NCI-H446 (cell line): ENCODE measurements at regions not wholly inside any gene's neighbourhood (a gene's known extent, or its start where the extent isn't known, plus 50 kb on each side); places are given as distances from the start of the nearest gene placed in this dataset.
A peak's percentile ranks its signal among the peaks of the same experiment; 100 is the strongest.
"Not testable (repeated sequence)": the region's sequence is repeated elsewhere in the genome, so short reads cannot be mapped to it uniquely, and the experiment has no call there.

Experiments
- DNase-seq, 2 experiments: peaks; one replicate each; lab custom pipeline; 2025; lab: John Stamatoyannopoulos, UW

- not testable (repeated sequence) for DNase-seq
Measured at GRCh38 chr17:30686538-30687479, 137.7 kb downstream of the CRLF3 start.

DNA sequence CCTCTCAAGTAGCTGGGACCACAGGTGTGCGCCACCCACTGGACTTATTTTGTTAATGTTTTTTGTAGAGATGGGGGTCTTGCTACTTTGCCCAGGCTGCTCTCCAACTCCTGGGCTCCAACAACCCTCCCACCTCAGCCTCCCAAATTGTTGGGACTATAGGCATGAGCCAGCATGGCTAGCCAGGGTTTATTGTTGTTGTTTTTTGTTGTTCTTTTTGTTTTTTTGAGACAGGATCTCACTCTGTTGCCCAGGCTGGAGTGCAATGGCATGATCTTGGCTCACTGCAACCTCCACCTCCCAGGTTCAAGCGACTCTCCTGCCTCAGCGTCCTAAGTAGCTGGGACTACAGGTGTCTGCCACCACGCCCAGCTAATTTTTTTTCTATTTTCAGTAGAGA is 142.2 kb downstream of the CRLF3 start:
- DNase-seq: not testable (repeated sequence)

GRCh38 chr17:30680681-30681080 is 143.8 kb downstream of the CRLF3 start:
- not testable (repeated sequence) for DNase-seq

DNA sequence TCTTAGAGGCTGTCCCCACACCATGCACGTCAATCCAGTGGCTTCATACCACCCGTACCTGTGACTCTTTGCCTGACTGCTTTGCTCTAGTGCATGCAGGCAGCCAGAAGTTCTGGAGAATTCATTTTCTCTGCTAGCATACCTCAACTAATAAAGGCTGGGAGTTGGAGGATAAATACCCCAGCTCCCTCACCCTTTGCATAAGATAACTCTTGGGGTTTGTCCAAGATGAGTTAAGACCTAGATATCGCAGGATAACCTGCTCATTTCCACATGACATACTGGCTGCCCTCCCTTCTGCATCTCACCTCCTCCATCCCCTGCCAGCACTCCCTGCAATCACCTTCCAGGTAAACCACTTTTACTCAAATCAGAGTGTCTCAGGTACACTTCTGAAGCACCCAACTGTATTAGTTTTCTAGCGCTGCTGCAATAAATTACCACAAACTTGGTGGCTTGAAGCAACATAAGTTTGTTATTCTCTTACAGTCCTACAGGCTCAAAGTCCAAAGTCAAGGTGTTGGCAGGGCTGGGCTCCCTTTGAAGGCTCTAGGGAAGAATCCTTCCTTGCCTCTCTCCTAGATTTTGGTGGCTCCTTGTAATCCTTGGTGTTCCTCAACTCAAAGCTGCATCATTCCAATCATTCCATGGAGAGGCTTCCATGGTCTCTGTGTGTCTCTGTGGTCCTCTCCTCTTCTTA is 146.8 kb downstream of the CRLF3 start:
- DNase-seq: no peak

DNA sequence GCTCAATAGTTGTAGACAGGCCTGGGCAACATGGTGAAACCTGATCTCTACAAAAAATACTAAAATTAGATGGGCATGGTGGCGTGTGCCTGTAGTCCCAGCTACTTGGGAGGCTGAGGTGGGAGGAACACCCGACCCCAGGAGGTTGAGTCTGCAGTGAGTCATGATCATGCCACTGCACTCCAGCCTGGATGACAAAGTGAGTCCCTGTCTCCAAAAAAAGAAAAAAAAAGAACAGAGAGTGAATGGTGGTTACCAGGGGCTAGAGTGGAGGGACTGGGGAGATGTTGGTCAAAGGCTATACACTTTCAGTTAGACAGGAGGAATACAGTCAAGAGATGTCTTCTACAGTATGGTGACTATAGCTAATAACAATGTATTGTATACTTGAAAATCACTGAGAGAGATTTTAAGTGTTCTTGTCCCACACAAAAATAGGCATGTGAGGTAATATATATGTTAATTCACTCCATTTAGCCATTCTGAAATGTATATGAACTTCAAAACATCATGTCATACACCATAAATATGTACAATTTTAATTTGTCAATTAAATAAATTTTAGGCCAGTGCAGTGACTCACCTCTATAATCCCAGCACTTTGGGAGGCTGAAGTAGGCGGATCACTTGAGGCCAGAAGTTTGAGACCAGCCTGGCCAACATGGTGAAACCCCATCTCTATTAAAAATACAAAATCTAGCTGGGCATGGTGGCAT is 148.6 kb downstream of the CRLF3 start:
- DNase-seq: not testable (repeated sequence)

GRCh38 chr17:30669217-30669649 is 155.3 kb downstream of the CRLF3 start:
- not testable (repeated sequence) for DNase-seq

DNA sequence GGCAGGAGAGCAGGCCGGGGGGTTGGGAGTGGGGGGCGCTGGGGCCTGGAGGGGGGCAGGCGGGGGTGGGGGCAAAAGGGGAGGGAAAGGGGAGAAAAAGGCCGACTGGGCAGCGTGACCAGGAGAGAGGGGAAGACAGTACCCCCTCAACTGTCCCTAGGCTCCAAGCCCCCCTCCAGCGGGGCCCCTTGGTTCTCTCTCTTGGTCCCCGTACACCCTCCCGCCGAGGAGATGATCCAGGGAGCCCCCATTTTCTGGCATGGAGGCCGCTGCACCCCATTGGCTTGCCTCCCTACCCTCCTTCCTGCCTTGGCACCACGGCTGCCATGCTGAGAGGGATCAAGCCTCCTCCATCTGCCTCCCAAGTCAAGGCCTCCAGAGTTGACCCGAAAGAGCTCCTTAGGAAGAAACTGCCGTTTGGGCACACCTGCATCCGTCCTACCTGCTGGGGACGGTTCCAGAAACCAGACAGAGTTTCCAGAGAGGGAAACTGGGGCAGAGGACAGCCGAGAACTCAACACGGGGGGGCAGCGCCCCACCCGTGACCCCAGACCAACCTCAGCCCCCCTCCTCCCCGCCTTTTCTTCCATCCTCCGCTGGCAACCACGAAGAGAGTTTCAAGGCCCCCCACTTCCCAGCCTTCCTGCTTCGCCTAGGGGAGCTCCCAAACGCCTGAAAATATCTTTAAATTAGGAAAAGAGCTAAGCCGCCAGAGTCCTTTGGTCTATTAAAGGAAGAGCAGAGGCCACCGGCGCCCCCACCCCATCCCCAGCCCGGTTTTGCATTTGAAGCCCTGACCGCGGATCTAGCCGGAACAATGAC is 155.9 kb downstream of the CRLF3 start:
- not testable (repeated sequence) for DNase-seq

DNA sequence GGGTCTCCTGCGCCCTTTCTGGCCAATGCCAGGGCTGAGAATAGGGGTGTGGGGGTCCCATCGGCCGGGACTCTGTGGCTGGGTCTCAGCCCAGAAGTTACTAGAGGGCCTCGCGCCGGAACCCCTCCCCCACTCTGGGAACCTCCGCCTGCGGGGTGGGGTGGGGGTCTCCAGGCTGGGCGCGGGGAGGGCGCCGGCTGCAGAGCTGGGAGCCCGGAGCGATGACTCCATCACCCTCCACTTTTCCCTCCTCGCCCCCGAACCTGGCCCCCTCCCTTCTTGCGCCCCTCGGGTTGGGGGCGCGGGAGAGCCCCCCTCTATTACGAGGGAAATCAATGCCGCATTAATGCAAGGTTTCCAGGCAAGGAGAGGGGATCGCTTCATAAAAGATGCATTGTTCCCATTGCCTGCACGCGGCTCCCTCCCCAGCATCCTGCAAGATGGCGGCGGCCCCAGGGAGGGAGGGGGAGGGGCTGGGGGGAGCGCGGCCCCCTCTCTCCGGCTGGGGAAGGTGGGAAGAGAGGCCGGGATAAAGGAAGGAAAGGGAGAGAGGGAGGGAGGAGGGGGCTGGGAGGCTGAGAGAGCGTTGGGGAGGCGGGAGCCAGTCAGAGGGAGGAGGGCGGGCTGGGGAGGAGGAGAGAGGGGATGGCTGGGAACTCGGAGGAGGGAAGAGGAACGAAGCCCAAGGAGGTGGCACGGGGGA is 156.7 kb downstream of the CRLF3 start:
- peak; percentile 4 to 20 for DNase-seq

GRCh38 chr17:30666838-30667656 is 157.4 kb downstream of the CRLF3 start:
- DNase-seq: not testable (repeated sequence)

- peak in 1 of 2 experiments; percentile 21 for DNase-seq
Measured at GRCh38 chr17:30663727-30664455, 160.6 kb downstream of the CRLF3 start.

DNA sequence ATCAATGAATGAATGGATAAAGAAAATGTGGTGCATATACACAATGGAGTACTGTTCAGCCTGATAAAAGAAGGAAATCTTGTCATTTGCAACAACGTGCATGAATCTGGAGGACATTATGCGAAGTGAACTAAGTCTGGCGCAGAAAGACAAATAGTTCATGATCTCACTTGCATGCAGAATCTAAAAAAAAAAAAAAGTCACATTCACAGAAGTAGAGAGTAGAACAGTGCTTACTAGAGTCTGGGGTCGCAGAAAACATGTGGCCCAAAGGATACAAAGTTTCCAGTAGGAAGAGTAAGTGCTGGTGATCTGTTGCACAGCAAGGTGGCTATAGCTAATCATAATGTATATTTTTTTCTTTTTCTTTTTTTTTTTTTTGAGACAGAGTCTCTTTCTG is 167.3 kb downstream of the CRLF3 start:
- not testable (repeated sequence) for DNase-seq

GRCh38 chr17:30653038-30653437 is 171.5 kb downstream of the CRLF3 start:
- DNase-seq: not testable (repeated sequence)

- not testable (repeated sequence) for DNase-seq
Measured at GRCh38 chr17:30650149-30650548, 172.9 kb downstream of the GOSR1 start.

DNA sequence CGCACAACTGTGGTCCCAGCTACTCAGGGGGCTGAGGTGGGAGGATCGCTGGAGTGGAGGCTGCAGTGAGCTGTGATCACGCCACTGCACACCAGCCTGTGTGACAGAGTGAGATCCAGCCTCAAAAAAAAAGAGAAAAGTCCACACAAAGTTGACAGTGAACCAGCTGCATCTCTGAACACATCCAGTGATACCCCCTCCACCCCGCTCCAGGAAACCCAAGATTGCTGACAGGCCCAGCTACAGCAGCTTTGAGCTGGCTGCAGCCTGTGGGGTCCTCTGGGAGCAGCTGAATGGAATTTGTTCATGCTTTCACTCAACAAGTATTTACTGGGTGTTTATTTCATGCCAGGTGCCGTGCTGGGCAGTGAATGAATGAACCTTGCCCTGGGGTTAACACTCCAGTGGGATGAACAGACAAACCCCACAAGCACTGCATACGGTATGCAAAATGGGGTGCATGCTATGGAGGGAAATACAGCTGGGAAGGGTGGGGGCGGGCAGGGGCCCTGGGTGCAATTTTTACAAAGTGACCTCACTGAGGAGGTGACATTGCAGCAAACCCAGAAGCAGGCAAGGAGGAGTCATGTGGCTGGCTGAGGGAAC is 170.9 kb downstream of the GOSR1 start:
- not testable (repeated sequence) for DNase-seq

DNA sequence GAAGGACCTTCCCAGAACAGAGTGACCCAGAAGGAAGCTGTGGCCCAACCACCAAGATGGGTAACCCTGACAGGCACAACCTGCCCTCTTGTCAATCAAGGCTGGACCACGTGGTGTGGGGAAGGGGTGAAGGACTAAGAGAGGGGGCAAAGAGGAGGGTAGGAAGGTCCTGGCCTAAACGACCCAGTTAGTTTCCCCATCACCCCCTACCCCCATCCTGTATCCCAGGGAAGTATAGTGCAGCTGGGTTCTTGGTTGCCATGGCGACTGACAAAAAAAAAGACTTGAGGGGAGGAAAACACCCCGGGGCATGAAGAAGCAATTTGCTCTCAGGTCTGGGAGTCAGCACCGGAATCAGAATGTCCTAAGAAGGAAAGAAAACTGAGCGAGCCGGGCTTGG is 168.7 kb downstream of the GOSR1 start:
- not testable (repeated sequence) for DNase-seq

DNA sequence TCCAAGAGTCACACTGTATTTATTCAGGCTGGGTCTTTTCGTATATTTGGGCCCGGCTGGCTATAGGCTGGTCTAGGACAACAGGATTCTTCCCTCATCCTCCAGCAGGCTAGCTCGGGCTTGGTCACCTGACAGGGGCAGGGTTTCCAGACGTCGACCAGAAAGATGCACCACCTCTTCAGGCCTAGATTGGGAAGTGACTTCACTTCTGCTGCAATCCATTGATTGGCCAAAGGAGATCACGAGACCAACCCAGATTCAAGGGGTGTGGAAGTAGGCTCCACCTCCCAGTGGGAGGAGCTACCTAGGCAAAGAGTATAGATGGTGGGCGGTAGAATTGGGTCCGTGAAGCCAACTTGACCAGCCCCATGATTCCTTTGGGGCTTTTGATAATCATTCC is 167.5 kb downstream of the GOSR1 start:
- DNase-seq: not testable (repeated sequence)

DNA sequence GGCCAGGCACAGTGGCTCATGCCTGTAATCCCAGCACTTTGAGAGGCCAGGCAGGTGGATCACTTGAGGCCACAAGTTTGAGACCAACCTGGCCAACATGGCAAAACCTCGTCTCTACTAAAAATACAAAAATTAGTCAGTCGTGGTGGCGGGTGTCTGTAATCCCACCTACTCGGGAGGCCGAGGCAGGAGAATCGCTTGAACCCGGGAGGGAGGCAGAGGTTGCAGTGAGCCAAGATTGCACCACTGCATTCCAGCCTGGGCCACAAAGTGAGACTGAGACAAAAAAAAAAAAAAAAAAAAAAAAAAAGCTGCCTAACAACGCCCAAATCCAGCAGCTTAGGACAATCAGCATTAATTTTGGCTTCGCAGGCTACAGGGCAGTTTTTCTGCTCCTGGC is 167.1 kb downstream of the GOSR1 start:
- not testable (repeated sequence) for DNase-seq

DNA sequence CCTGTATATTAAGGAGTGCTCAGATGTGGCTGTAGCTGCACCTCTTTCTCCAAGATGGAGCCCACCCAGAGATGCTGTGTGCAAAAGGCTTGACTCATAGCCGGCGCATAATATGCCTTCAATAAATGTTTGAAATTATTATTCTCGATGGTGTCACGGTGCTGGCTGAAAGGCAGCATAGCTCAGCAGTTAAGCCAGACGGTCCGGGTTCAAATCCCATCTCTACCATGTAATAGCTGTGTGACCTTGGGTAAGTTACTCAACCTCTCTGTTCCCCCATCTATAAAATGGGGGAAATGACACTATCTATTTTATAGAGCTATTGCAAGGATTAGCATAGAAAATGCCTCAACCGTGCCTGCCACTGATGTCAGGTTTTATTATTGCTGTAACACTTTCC is 164.2 kb downstream of the GOSR1 start:
- not testable (repeated sequence) for DNase-seq

- DNase-seq: not testable (repeated sequence)
Measured at GRCh38 chr17:30639391-30639790, 162.2 kb downstream of the GOSR1 start.
